NCI-H2227 (cell line): ENCODE measurements at regions not wholly inside any gene's neighbourhood (a gene's known extent, or its start where the extent isn't known, plus 50 kb on each side); places are given as distances from the start of the nearest gene placed in this dataset.
"Not testable (repeated sequence)": the region's sequence is repeated elsewhere in the genome, so short reads cannot be mapped to it uniquely, and the experiment has no call there.

Experiments used
- DNase-seq: peaks from one replicate; lab custom pipeline; 2025; ENCODE audit not compliant: unreplicated experiment; lab: John Stamatoyannopoulos, UW

GRCh38 chr6:156612361-156612760 lies 164.8 kb upstream of the ARID1B start:
- DNase-seq: no peak

GRCh38 chr6:156602066-156602385 lies 175.2 kb upstream of the ARID1B start:
- no peak for DNase-seq

- no peak for DNase-seq
These were observed 175.8 kb upstream of the ARID1B start for GRCh38 chr6:156601152-156602065.

GRCh38 chr6:156600678-156601077 lies 176.5 kb upstream of the ARID1B start:
- DNase-seq: no peak

- DNase-seq: no peak
These were observed 177.1 kb upstream of the ARID1B start for GRCh38 chr6:156599978-156600590.

- DNase-seq: no peak
These were observed 177.8 kb upstream of the ARID1B start for GRCh38 chr6:156599366-156599765.

GRCh38 chr6:156598855-156599180 lies 178.4 kb upstream of the ARID1B start:
- peak; percentile 50 for DNase-seq

GRCh38 chr6:156598071-156598854 lies 178.9 kb upstream of the ARID1B start:
- peak; percentile 62 for DNase-seq

GRCh38 chr6:156597095-156597494 lies 180.1 kb upstream of the ARID1B start:
- DNase-seq: no peak

- no peak for DNase-seq
These were observed 181.7 kb upstream of the ARID1B start for GRCh38 chr6:156595476-156595875.

GRCh38 chr6:156593893-156594292 lies 183.3 kb upstream of the ARID1B start:
- no peak for DNase-seq

GRCh38 chr6:156593127-156593526 lies 184.1 kb upstream of the ARID1B start:
- no peak for DNase-seq

- no peak for DNase-seq
These were observed 186.7 kb upstream of the ARID1B start for GRCh38 chr6:156590482-156590881.

GRCh38 chr6:156589281-156589680 lies 187.9 kb upstream of the ARID1B start:
- DNase-seq: no peak

- no peak for DNase-seq
These were observed 189.4 kb upstream of the ARID1B start for GRCh38 chr6:156587751-156588301.

- no peak for DNase-seq
These were observed 190.1 kb upstream of the ARID1B start for GRCh38 chr6:156587071-156587470.

GRCh38 chr6:156585859-156586258 lies 191.3 kb upstream of the ARID1B start:
- peak; percentile 0 for DNase-seq

GRCh38 chr6:156584121-156584520 lies 193.1 kb upstream of the ARID1B start:
- DNase-seq: not testable (repeated sequence)

- DNase-seq: no peak
These were observed 194.1 kb upstream of the ARID1B start for GRCh38 chr6:156583083-156583482.

- DNase-seq: peak; percentile 43
These were observed 194.6 kb upstream of the ARID1B start for GRCh38 chr6:156582509-156582992.

- DNase-seq: no peak
These were observed 197.6 kb upstream of the ARID1B start for GRCh38 chr6:156579564-156579963.
